IPS-20b (cell line): ENCODE measurements at regions not wholly inside any gene's neighbourhood (a gene's known extent, or its start where the extent isn't known, plus 50 kb on each side); places are given as distances from the start of the nearest gene placed in this dataset.

Source experiments
- H3K27ac ChIP-seq: one replicate; pipeline ENCODE4 v1.5.1; 2013; ENCODE audit warnings: low read length
- H3K27me3 ChIP-seq: 2 replicates; pipeline ENCODE4 v1.6.1; 2013; ENCODE audit warnings: mild to moderate bottlenecking, low read length, inconsistent platforms; ENCODE audit not compliant: insufficient read depth
- H3K36me3 ChIP-seq: 2 replicates; pipeline ENCODE4 v1.6.1; 2013; ENCODE audit warnings: low read depth, mild to moderate bottlenecking, inconsistent platforms, low read length, moderate library complexity; ENCODE audit not compliant: insufficient read depth
- H3K4me1 ChIP-seq: 2 replicates; pipeline ENCODE4 v1.6.1; 2013; ENCODE audit warnings: mild to moderate bottlenecking, control low read depth, inconsistent platforms, low read length, moderate library complexity; ENCODE audit not compliant: insufficient read depth
- H3K4me3 ChIP-seq: 2 replicates; pipeline ENCODE4 v1.5.1; 2013; ENCODE audit warnings: mild to moderate bottlenecking, low read length, inconsistent platforms
- H3K9ac ChIP-seq: 2 replicates; pipeline ENCODE4 v1.6.1; 2013; ENCODE audit warnings: low read depth, mild to moderate bottlenecking, inconsistent platforms, low read length, moderate library complexity
- H3K9me3 ChIP-seq: 2 replicates; pipeline ENCODE4 v1.6.1; 2013; ENCODE audit warnings: mild to moderate bottlenecking, low read depth, low read length, inconsistent platforms; ENCODE audit not compliant: insufficient read depth

- Histone ChIP-seq H3K4me3 (no peak overlapping the region), H3K36me3 (no peaks in the 10 kb centered on the region), H3K27me3 (no peaks in the 10 kb centered on the region)
These were observed 187.8 kb downstream of the MYLK4 start for GRCh38 chr6:2562721-2563451.

DNA sequence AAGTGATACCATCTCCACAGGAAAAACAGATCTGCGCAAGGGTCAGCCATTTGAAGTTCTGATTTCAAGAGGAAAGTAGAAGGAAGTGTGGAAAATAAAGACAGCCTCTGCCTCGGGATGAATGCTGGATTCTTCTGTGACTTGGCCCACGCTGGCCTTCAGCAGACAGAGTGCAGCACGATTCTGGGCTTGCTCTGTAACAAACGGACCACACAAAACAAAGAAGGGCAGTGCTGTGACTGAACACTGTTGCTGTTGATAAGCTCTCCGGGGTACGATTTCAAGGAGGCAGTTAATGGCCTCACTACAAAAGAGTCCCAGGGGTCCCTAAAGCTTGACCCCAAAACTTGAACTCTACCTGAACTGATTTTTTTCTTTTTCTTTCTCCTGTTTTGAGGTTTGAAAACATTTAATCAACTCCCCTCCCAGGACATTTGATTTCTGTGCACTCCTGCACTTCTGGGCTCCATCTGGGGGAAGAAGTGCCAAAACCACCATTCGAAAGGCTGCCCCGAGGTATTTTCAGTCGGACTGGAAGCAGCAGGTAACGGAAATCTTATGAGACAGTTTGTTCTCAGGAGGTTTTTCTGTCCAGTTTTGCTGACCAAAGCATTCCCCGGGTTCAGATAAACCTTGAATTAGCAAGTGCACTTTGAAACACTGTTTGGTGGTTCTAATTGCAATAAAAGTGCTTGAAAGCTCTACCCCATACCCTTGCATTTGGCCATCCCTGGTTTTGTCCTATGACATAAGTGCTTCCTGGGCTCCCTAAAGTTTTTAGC lies 189.6 kb downstream of the MYLK4 start:
- H3K27me3 ChIP-seq: no peaks in the 10 kb centered on the region; the same call in 1 of the 2 replicates
- no peaks in the 10 kb centered on the region; the same call in 1 of the 2 replicates for H3K4me1 ChIP-seq
- no peak overlapping the region for H3K4me3 ChIP-seq
- H3K27ac ChIP-seq: no peak overlapping the region
- no peak overlapping the region for H3K9ac ChIP-seq
- no peaks in the 10 kb centered on the region for H3K9me3 ChIP-seq
- no peaks in the 10 kb centered on the region for H3K36me3 ChIP-seq

More at GRCh38 chr6:2562721-2563451, 187.8 kb downstream of the MYLK4 start:
- H3K4me1 ChIP-seq: no peaks in the 10 kb centered on the region; the same call in 1 of the 2 replicates
- no peak overlapping the region for H3K27ac ChIP-seq
- no peak overlapping the region for H3K9ac ChIP-seq
- no peaks in the 10 kb centered on the region for H3K9me3 ChIP-seq

GRCh38 chr6:2560140-2560818 lies 190.4 kb downstream of the MYLK4 start:
- no peaks in the 10 kb centered on the region; the same call in 1 of the 2 replicates for H3K4me1 ChIP-seq
- no peaks in the 10 kb centered on the region for H3K9me3 ChIP-seq
- H3K9ac ChIP-seq: no peak overlapping the region
- no peaks in the 10 kb centered on the region for H3K36me3 ChIP-seq
- H3K27ac ChIP-seq: no peak overlapping the region
- H3K27me3 ChIP-seq: no peaks in the 10 kb centered on the region; the same call in 1 of the 2 replicates
- no peak overlapping the region for H3K4me3 ChIP-seq

DNA sequence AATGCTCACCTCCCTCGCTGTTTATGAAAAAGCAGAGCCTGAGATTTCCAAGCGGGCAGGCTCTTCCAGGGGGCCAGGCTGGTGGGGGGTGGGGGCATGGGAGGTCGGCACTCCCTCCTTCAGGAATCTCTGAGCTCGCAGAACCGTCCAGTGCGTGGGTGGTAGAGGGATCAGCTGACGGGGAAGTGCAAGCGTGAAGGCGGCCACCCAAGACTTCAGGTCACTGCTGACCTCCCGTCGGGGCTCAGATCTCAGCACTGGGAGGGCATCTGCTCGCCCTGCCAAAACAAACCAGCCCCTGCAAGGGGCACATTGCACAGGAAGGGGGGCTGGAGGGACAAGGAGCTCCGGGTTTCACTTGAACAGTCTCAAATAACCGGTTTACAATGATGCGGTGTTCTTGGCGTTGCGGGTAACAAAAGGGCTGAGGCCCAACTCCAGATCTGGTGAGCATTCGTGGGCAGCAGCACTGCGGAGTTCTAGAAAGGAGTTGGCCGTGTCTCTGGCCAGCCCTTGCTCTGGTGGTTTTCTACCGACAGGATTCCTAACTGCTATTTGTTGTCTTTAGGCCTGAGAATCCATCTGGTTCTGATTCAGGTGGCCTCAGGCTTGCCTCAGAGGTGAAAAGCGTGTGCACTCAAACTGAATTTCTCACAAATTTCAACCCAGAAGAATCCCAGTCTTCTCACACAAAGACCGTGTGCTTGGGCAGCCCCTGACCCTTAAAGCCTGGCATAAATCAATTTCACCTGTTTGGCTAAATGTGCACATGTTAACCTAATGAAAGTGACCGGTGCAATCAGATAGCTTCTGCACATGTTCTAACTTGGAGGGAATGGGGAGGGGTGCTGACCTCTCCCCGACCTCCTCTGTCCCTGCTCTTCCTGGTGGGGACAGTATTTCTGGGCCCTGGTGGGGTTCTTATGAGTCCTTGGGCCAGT lies 191.6 kb downstream of the MYLK4 start:
- Histone ChIP-seq H3K9me3 (no peaks in the 10 kb centered on the region), H3K27me3 (no peaks in the 10 kb centered on the region; the same call in 1 of the 2 replicates), H3K27ac (no peak overlapping the region), H3K36me3 (no peaks in the 10 kb centered on the region), H3K9ac (no peak overlapping the region), H3K4me1 (no peaks in the 10 kb centered on the region; the same call in 1 of the 2 replicates), H3K4me3 (no peak overlapping the region)

DNA sequence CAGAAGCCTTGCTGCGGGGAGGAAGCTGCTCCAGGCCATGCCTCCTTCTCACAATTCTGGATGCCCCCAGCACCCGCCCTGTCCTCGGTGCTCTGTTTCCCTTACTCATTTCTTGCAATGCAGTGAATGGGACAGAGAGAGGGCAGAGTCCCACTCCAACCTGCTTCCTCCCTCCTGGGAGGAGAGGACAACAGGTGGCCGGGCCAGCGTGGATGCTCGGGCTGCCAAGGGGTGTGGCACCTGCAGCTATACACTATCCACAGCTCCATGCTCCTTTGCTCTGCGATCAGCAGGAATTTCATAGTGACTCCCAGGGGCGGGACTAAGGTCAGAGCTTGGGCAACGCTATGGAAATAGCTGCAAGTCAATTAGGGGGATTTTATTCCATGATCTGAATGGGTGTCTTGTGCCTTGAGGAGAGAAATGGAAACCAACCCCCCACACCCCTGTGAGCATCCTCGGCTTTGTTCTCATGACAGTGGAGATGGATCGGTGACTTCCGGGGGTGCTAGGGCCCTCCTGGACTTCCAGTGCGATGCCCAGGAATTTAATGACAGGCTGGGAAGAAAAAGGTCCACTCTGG lies 192.5 kb downstream of the MYLK4 start:
- Histone ChIP-seq H3K27ac (no peak overlapping the region), H3K27me3 (no peaks in the 10 kb centered on the region; the same call in 1 of the 2 replicates), H3K36me3 (no peaks in the 10 kb centered on the region), H3K4me3 (no peak overlapping the region), H3K9me3 (no peaks in the 10 kb centered on the region), H3K9ac (no peak overlapping the region), H3K4me1 (no peaks in the 10 kb centered on the region; the same call in 1 of the 2 replicates)

DNA sequence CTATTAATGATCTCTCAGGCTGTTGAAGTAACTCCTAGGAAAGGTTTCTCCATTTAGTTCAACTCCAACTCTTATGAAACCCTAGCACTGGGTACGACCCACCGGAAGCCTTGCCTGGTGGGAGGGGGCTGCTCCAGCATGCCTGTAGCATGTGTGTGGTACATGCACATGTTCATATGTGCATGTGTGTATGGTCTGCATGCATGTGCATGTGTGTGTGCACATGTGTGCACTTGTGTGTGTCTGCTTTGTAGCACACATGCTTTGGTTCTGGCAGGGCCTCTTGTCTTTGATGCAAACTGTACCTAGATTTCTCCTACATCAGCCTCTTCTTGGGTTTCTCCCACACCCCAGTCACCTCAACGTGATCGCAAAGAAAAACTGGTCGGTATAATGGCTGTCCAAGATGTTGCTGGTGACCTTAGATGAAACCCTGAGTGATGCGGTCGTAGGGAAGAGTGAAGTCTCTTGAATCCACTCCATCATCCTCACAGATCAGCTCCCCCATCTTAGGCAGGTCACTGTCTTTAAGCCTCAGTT lies 193.5 kb downstream of the MYLK4 start:
- no peaks in the 10 kb centered on the region; the same call in 1 of the 2 replicates for H3K4me1 ChIP-seq
- no peak overlapping the region for H3K9ac ChIP-seq
- no peaks in the 10 kb centered on the region; the same call in 1 of the 2 replicates for H3K27me3 ChIP-seq
- no peak overlapping the region for H3K4me3 ChIP-seq
- H3K36me3 ChIP-seq: no peaks in the 10 kb centered on the region
- H3K27ac ChIP-seq: no peak overlapping the region
- H3K9me3 ChIP-seq: no peaks in the 10 kb centered on the region

GRCh38 chr6:2556761-2557160 lies 194.0 kb downstream of the MYLK4 start:
- H3K4me3 ChIP-seq: no peak overlapping the region
- H3K4me1 ChIP-seq: no peaks in the 10 kb centered on the region; the same call in 1 of the 2 replicates
- no peaks in the 10 kb centered on the region for H3K9me3 ChIP-seq
- no peaks in the 10 kb centered on the region for H3K36me3 ChIP-seq
- no peak overlapping the region for H3K27ac ChIP-seq
- no peak overlapping the region for H3K9ac ChIP-seq
- H3K27me3 ChIP-seq: no peaks in the 10 kb centered on the region; the same call in 1 of the 2 replicates

- Histone ChIP-seq H3K9me3 (no peaks in the 10 kb centered on the region), H3K36me3 (no peaks in the 10 kb centered on the region), H3K4me3 (no peak overlapping the region), H3K4me1 (no peaks in the 10 kb centered on the region; the same call in 1 of the 2 replicates), H3K9ac (no peak overlapping the region), H3K27ac (no peak overlapping the region), H3K27me3 (no peaks in the 10 kb centered on the region; the same call in 1 of the 2 replicates)
These were observed 196.0 kb downstream of the MYLK4 start for GRCh38 chr6:2554651-2555260.

- Histone ChIP-seq H3K9ac (no peak overlapping the region), H3K27ac (no peak overlapping the region), H3K27me3 (no peaks in the 10 kb centered on the region; the same call in 1 of the 2 replicates), H3K4me3 (no peak overlapping the region), H3K9me3 (peaks cover 10% of the 10 kb centered on the region), H3K36me3 (no peaks in the 10 kb centered on the region), H3K4me1 (no peaks in the 10 kb centered on the region)
These were observed 198.1 kb downstream of the MYLK4 start for GRCh38 chr6:2552526-2553154.

GRCh38 chr6:2551705-2552104 lies 199.0 kb downstream of the MYLK4 start:
- Histone ChIP-seq H3K27me3 (no peaks in the 10 kb centered on the region), H3K9ac (no peak overlapping the region), H3K36me3 (no peaks in the 10 kb centered on the region), H3K9me3 (peaks cover 16% of the 10 kb centered on the region), H3K4me3 (no peak overlapping the region), H3K27ac (no peak overlapping the region), H3K4me1 (no peaks in the 10 kb centered on the region)
